ENCODE measurements at regions not wholly inside any gene's neighbourhood (a gene's known extent, or its start where the extent isn't known, plus 50 kb on each side); places are given as distances from the start of the nearest gene placed in this dataset.

- TF ChIP-seq ZNF384 (IDR thresholded peaks at IDR 0.05) (no peak), ARNT (IDR thresholded peaks at IDR 0.05) (no peak), LEF1 (IDR thresholded peaks at IDR 0.05; ENCODE audit: borderline replicate concordance) (no peak), BHLHE40 (IDR thresholded peaks at IDR 0.05; ENCODE audit: borderline replicate concordance) (no peak), FOXA1 (IDR thresholded peaks at IDR 0.05) (no peak), CTBP1 (IDR thresholded peaks at IDR 0.05; ENCODE audit: borderline replicate concordance) (no peak), SUZ12 (IDR thresholded peaks at IDR 0.05) (no peak)
- TF ChIP-seq, protein P1, sequence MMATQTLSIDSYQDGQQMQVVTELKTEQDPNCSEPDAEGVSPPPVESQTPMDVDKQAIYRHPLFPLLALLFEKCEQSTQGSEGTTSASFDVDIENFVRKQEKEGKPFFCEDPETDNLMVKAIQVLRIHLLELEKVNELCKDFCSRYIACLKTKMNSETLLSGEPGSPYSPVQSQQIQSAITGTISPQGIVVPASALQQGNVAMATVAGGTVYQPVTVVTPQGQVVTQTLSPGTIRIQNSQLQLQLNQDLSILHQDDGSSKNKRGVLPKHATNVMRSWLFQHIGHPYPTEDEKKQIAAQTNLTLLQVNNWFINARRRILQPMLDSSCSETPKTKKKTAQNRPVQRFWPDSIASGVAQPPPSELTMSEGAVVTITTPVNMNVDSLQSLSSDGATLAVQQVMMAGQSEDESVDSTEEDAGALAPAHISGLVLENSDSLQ (IDR thresholded peaks at IDR 0.05), result no peak
- POLR2A ChIA-PET, result no interaction called here
- DNase-seq (ENCODE audit: extremely low spot score), result no peak
- CTCF ChIA-PET, result no interaction called here
Observed at GRCh38 chr14:38078393-38078792, 129.3 kb upstream of the SSTR1 start.

DNA sequence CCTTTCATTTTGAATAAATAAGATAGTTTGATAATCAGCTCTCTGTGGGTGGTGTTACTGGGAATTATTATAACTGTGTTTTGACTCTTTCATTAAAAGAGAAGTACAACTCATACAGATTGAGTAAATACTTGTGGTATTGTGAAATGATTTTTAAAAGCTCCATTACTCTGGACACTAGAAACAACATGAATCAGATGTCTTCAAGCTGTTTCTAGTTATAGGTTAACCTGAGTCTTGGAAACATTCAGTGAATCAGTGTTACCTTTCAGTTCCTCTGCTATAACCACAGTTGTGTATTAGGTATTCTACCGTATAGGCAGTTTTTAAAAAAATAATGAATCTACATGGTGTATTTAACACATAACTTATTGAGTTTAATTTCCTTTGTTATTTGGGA lies 128.4 kb upstream of the SSTR1 start:
- DNase-seq (ENCODE audit: extremely low spot score), result no peak

DNA sequence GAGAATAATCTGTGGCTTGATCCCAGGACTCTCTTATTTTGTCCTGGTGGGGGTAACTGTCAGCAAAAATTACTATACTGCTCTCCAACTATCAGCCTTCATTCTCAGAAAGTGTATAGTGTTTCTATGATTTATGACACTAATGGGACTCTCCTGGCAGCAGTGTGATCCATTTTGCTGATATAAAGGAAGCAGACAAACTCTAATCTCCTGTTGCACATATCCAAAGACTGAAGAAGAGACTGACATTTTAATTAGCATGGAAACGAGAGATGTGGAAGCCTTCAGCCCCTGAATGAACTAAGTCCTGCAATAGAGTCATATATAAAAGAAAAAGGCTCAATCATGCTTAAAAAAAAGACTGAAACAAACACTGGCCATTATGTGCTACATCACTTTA lies 127.8 kb upstream of the SSTR1 start:
- DNase-seq (ENCODE audit: extremely low spot score), result no peak
- ChIA-PET POLR2A (no interaction called here), CTCF (no interaction called here)
- TF ChIP-seq HDGF (IDR thresholded peaks at IDR 0.05; ENCODE audit: borderline replicate concordance), result no peak
- TF ChIP-seq, protein P1 (IDR thresholded peaks at IDR 0.05), result 0 out of 2 replicates have a peak, but pooled peaks have one; percentile 13

More for the DNA sequence above, 128.4 kb upstream of the SSTR1 start:
- no peak for TF ChIP-seq FOXK2 (IDR thresholded peaks at IDR 0.05)
- TF ChIP-seq SP1 (IDR thresholded peaks at IDR 0.05), result no peak
- TF ChIP-seq NFRKB (IDR thresholded peaks at IDR 0.05), result no peak
- TF ChIP-seq FOXA1 (IDR thresholded peaks at IDR 0.05), result no peak
- no peak for TF ChIP-seq ZNF384 (IDR thresholded peaks at IDR 0.05)
- TF ChIP-seq HDGF (IDR thresholded peaks at IDR 0.05; ENCODE audit: borderline replicate concordance), result no peak
- TF ChIP-seq ARNT (IDR thresholded peaks at IDR 0.05), result no peak
- no peak for TF ChIP-seq BHLHE40 (IDR thresholded peaks at IDR 0.05; ENCODE audit: borderline replicate concordance)
- TF ChIP-seq TARDBP (IDR thresholded peaks at IDR 0.05), result no peak
- TF ChIP-seq L3MBTL2 (conservative IDR thresholded peaks at IDR 0.05), result no peak
- TF ChIP-seq, protein P1 (IDR thresholded peaks at IDR 0.05), result no peak
- TF ChIP-seq FOXM1 (IDR thresholded peaks at IDR 0.05; ENCODE audit: borderline replicate concordance), result no peak
- TF ChIP-seq SUZ12 (IDR thresholded peaks at IDR 0.05), result no peak
- no peak for TF ChIP-seq CTBP1 (IDR thresholded peaks at IDR 0.05; ENCODE audit: borderline replicate concordance)
- no peak for TF ChIP-seq ELF4 (IDR thresholded peaks at IDR 0.05)
- CTCF ChIA-PET, result no interaction called here
- POLR2A ChIA-PET, result no interaction called here

GRCh38 chr14:38080696-38081095 lies 127.0 kb upstream of the SSTR1 start:
- ChIA-PET POLR2A (no interaction called here), CTCF (no interaction called here)
- TF ChIP-seq CTBP1 (IDR thresholded peaks at IDR 0.05; ENCODE audit: borderline replicate concordance) (no peak), NFRKB (IDR thresholded peaks at IDR 0.05) (no peak), ARNT (IDR thresholded peaks at IDR 0.05) (no peak), TARDBP (IDR thresholded peaks at IDR 0.05) (no peak), ZNF384 (IDR thresholded peaks at IDR 0.05) (no peak), FOXA1 (IDR thresholded peaks at IDR 0.05) (no peak), SUZ12 (IDR thresholded peaks at IDR 0.05) (no peak), BHLHE40 (IDR thresholded peaks at IDR 0.05; ENCODE audit: borderline replicate concordance) (no peak), HDGF (IDR thresholded peaks at IDR 0.05; ENCODE audit: borderline replicate concordance) (no peak), ELF4 (IDR thresholded peaks at IDR 0.05) (no peak), LEF1 (IDR thresholded peaks at IDR 0.05; ENCODE audit: borderline replicate concordance) (no peak)
- TF ChIP-seq, protein P1 (IDR thresholded peaks at IDR 0.05), result no peak
- no peak for DNase-seq (ENCODE audit: extremely low spot score)

DNA sequence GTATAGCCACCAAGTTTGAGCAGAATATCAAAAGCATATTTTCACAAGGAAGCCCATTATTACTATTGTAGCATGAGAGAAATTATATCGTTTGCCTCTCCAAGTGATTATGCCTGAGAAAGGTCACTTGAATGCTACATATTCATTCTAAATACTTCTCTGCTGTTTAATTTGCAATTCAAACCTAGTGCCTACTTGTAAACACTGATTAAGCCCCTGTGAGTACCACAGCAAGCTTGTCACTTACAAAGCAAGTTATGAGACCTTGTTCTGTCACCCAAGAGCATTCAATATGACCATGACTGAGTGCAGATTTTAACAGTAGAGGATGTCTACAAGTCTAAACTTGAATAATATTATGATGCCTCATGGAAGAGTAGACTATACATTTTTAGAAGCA lies 124.7 kb upstream of the SSTR1 start:
- CTCF ChIA-PET, result no interaction called here
- POLR2A ChIA-PET, result no interaction called here
- no peak for DNase-seq (ENCODE audit: extremely low spot score)
- TF ChIP-seq NFRKB (IDR thresholded peaks at IDR 0.05) (no peak), SUZ12 (IDR thresholded peaks at IDR 0.05) (no peak), FOXM1 (IDR thresholded peaks at IDR 0.05; ENCODE audit: borderline replicate concordance) (no peak), BHLHE40 (IDR thresholded peaks at IDR 0.05; ENCODE audit: borderline replicate concordance) (no peak), FOXA1 (IDR thresholded peaks at IDR 0.05) (no peak), L3MBTL2 (conservative IDR thresholded peaks at IDR 0.05) (no peak), CTBP1 (IDR thresholded peaks at IDR 0.05; ENCODE audit: borderline replicate concordance) (no peak), HDGF (IDR thresholded peaks at IDR 0.05; ENCODE audit: borderline replicate concordance) (no peak)
- TF ChIP-seq, protein P1 (IDR thresholded peaks at IDR 0.05), result no peak

- ChIA-PET POLR2A (no interaction called here), CTCF (no interaction called here)
- TF ChIP-seq FOXK2 (IDR thresholded peaks at IDR 0.05) (no peak), ELF4 (IDR thresholded peaks at IDR 0.05) (no peak), HDGF (IDR thresholded peaks at IDR 0.05; ENCODE audit: borderline replicate concordance) (no peak), ZNF384 (IDR thresholded peaks at IDR 0.05) (no peak), CTBP1 (IDR thresholded peaks at IDR 0.05; ENCODE audit: borderline replicate concordance) (no peak), FOXM1 (IDR thresholded peaks at IDR 0.05; ENCODE audit: borderline replicate concordance) (no peak), LEF1 (IDR thresholded peaks at IDR 0.05; ENCODE audit: borderline replicate concordance) (no peak), SP1 (IDR thresholded peaks at IDR 0.05) (no peak), NFRKB (IDR thresholded peaks at IDR 0.05) (no peak), TARDBP (IDR thresholded peaks at IDR 0.05) (no peak), ARNT (IDR thresholded peaks at IDR 0.05) (no peak), L3MBTL2 (conservative IDR thresholded peaks at IDR 0.05) (no peak)
- TF ChIP-seq, protein P1 (IDR thresholded peaks at IDR 0.05), result no peak
- DNase-seq (ENCODE audit: extremely low spot score), result no peak
Observed at GRCh38 chr14:38089123-38089522, 118.6 kb upstream of the SSTR1 start.

Data from HEK293T (cell line).